HFF-Myc (cell line): ENCODE measurements at regions not wholly inside any gene's neighbourhood (a gene's known extent, or its start where the extent isn't known, plus 50 kb on each side); places are given as distances from the start of the nearest gene placed in this dataset.

Experiments
- DNase-seq: peaks from one replicate; pipeline ENCODE4 v3.0.0-alpha.2; 2011; ENCODE audit warnings: low read depth; ENCODE audit errors: extremely low read depth
- H3K4me3 ChIP-seq: replicated peaks from 2 replicates; pipeline ENCODE4 v1.5.1; 2011; ENCODE audit warnings: low read depth, mild to moderate bottlenecking, control low read depth, low read length
- TF ChIP-seq, protein P1 (sequence below): IDR thresholded peaks from 2 replicates; pipeline ENCODE4 v1.5.1; 2012; ENCODE audit warnings: mild to moderate bottlenecking, low read depth, low read length, control low read depth; ENCODE audit errors: missing control alignments

GRCh38 chr4:3679851-3680311 lies 86.3 kb upstream of the ADRA2C start:
- no peak for DNase-seq
- no peak overlapping the region for H3K4me3 ChIP-seq
- TF ChIP-seq, protein P1, sequence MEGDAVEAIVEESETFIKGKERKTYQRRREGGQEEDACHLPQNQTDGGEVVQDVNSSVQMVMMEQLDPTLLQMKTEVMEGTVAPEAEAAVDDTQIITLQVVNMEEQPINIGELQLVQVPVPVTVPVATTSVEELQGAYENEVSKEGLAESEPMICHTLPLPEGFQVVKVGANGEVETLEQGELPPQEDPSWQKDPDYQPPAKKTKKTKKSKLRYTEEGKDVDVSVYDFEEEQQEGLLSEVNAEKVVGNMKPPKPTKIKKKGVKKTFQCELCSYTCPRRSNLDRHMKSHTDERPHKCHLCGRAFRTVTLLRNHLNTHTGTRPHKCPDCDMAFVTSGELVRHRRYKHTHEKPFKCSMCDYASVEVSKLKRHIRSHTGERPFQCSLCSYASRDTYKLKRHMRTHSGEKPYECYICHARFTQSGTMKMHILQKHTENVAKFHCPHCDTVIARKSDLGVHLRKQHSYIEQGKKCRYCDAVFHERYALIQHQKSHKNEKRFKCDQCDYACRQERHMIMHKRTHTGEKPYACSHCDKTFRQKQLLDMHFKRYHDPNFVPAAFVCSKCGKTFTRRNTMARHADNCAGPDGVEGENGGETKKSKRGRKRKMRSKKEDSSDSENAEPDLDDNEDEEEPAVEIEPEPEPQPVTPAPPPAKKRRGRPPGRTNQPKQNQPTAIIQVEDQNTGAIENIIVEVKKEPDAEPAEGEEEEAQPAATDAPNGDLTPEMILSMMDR, result no peak

- H3K4me3 ChIP-seq, result no peak overlapping the region
- DNase-seq, result no peak
- TF ChIP-seq, protein P1, result no peak
These were observed 86.9 kb upstream of the ADRA2C start for GRCh38 chr4:3679071-3679825.

GRCh38 chr4:3677748-3678070 lies 88.5 kb upstream of the ADRA2C start:
- DNase-seq, result no peak
- TF ChIP-seq, protein P1, result no peak
- no peak overlapping the region for H3K4me3 ChIP-seq

GRCh38 chr4:3676907-3677747 lies 89.1 kb upstream of the ADRA2C start:
- H3K4me3 ChIP-seq, result no peak overlapping the region
- DNase-seq, result no peak
- TF ChIP-seq, protein P1, result no peak

- DNase-seq, result no peak
- TF ChIP-seq, protein P1, result no peak
- no peak overlapping the region for H3K4me3 ChIP-seq
These were observed 90.0 kb upstream of the ADRA2C start for GRCh38 chr4:3676196-3676595.

- DNase-seq, result no peak
- no peak overlapping the region for H3K4me3 ChIP-seq
- TF ChIP-seq, protein P1, result no peak
These were observed 90.7 kb upstream of the ADRA2C start for GRCh38 chr4:3675251-3676115.
